HEK293T (cell line): ENCODE measurements at regions not wholly inside any gene's neighbourhood (a gene's known extent, or its start where the extent isn't known, plus 50 kb on each side); places are given as distances from the start of the nearest gene placed in this dataset.
"Not testable (repeated sequence)": the region's sequence is repeated elsewhere in the genome, so short reads cannot be mapped to it uniquely, and the experiment has no call there.

ENCODE experiments used
- ARNT ChIP-seq: fragments of 450-650 bp; IDR thresholded peaks from 2 replicates; pipeline ENCODE4 v1.6.1; 2017; ENCODE audit warnings: mild to moderate bottlenecking
- BHLHE40 ChIP-seq: fragments of 450-650 bp; IDR thresholded peaks from 2 replicates; pipeline ENCODE4 v1.6.1; 2016; ENCODE audit warnings: mild to moderate bottlenecking, moderate library complexity, borderline replicate concordance
- CTBP1 ChIP-seq: fragments of 450-650 bp; IDR thresholded peaks from 2 replicates; pipeline ENCODE4 v1.6.1; 2016; ENCODE audit warnings: borderline replicate concordance
- ELF4 ChIP-seq: fragments of 450-650 bp; IDR thresholded peaks from 2 replicates; pipeline ENCODE4 v1.6.1; 2017; ENCODE audit warnings: antibody characterized with exemption
- FOXK2 ChIP-seq: fragments of 450-650 bp; IDR thresholded peaks from 2 replicates; pipeline ENCODE4 v1.6.1; 2016; ENCODE audit warnings: mild to moderate bottlenecking
- FOXM1 ChIP-seq: fragments of 450-650 bp; IDR thresholded peaks from 2 replicates; pipeline ENCODE4 v1.6.1; 2017; ENCODE audit warnings: mild to moderate bottlenecking, borderline replicate concordance
- HDGF ChIP-seq: fragments of 450-650 bp; IDR thresholded peaks from 2 replicates; pipeline ENCODE4 v1.6.1; 2017; ENCODE audit warnings: antibody characterized with exemption, borderline replicate concordance
- L3MBTL2 ChIP-seq: fragments of 450-650 bp; conservative IDR thresholded peaks from 2 replicates; pipeline ENCODE4 v1.6.1; 2016; ENCODE audit warnings: mild to moderate bottlenecking
- NFRKB ChIP-seq: fragments of 450-650 bp; IDR thresholded peaks from 2 replicates; pipeline ENCODE4 v1.6.1; 2016; ENCODE audit warnings: mild to moderate bottlenecking, moderate library complexity
- SP1 ChIP-seq: fragments of 450-650 bp; IDR thresholded peaks from 2 replicates; pipeline ENCODE4 v1.6.1; 2017
- SUZ12 ChIP-seq: fragments of 450-650 bp; IDR thresholded peaks from 2 replicates; pipeline ENCODE4 v1.6.1; 2016; ENCODE audit warnings: mild to moderate bottlenecking
- TARDBP ChIP-seq: fragments of 450-650 bp; IDR thresholded peaks from 2 replicates; pipeline ENCODE4 v1.6.1; 2016
- ZNF384 ChIP-seq: fragments of 450-650 bp; IDR thresholded peaks from 2 replicates; pipeline ENCODE4 v1.6.1; 2016
- TF ChIP-seq, protein P1 (sequence below): fragments of 450-650 bp; IDR thresholded peaks from 2 replicates; pipeline ENCODE4 v1.6.1; 2016

- not testable (repeated sequence) for TF ChIP-seq FOXK2, FOXM1, CTBP1, SP1, ARNT, SUZ12, L3MBTL2, NFRKB, ELF4, HDGF, ZNF384, BHLHE40, TARDBP
- TF ChIP-seq, protein P1, sequence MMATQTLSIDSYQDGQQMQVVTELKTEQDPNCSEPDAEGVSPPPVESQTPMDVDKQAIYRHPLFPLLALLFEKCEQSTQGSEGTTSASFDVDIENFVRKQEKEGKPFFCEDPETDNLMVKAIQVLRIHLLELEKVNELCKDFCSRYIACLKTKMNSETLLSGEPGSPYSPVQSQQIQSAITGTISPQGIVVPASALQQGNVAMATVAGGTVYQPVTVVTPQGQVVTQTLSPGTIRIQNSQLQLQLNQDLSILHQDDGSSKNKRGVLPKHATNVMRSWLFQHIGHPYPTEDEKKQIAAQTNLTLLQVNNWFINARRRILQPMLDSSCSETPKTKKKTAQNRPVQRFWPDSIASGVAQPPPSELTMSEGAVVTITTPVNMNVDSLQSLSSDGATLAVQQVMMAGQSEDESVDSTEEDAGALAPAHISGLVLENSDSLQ: not testable (repeated sequence)
Observed at GRCh38 chr18:14223231-14223822, 91.1 kb upstream of the ZNF519 start.
